Activated naive CD4-positive, alpha-beta T cell treated with anti-CD3 and anti-CD28 coated beads for 36 hours (primary cell): ENCODE measurements at regions not wholly inside any gene's neighbourhood (a gene's known extent, or its start where the extent isn't known, plus 50 kb on each side); places are given as distances from the start of the nearest gene placed in this dataset.

ENCODE experiments used
- CTCF ChIA-PET: fragments of 350-600 bp; sonication (Branson Sonifier 250); formaldehyde crosslinking; loops from one replicate; lab custom pipeline; 2021; ENCODE audit warnings: antibody characterized with exemption; lab: Charles Lee
- DNase-seq: peaks from one replicate; pipeline ENCODE4 v3.0.0-alpha.2; 2020
- H3K27ac Mint-ChIP-seq: one replicate; pipeline ENCODE4 v1.8.0; 2021; ENCODE audit warnings: mild to moderate bottlenecking, mixed read lengths
- H3K27me3 Mint-ChIP-seq: one replicate; pipeline ENCODE4 v1.8.0; 2021; ENCODE audit warnings: low read depth, mixed read lengths
- H3K36me3 Mint-ChIP-seq: one replicate; pipeline ENCODE4 v1.8.0; 2021; ENCODE audit warnings: low read depth, mixed read lengths
- H3K4me1 Mint-ChIP-seq: one replicate; pipeline ENCODE4 v1.8.0; 2021; ENCODE audit warnings: low read depth, mixed read lengths
- H3K4me3 Mint-ChIP-seq: one replicate; pipeline ENCODE4 v1.8.0; 2021; ENCODE audit warnings: mild to moderate bottlenecking, moderate library complexity, mixed read lengths
- H3K9me3 Mint-ChIP-seq: one replicate; pipeline ENCODE4 v1.8.0; 2021; ENCODE audit warnings: mixed read lengths
- intact Hi-C: fragments of 100-400 bp; cut with micrococcal nuclease; formaldehyde crosslinking; loops from one replicate; pipeline ENCODE4 v1.15.1; 2023

DNA sequence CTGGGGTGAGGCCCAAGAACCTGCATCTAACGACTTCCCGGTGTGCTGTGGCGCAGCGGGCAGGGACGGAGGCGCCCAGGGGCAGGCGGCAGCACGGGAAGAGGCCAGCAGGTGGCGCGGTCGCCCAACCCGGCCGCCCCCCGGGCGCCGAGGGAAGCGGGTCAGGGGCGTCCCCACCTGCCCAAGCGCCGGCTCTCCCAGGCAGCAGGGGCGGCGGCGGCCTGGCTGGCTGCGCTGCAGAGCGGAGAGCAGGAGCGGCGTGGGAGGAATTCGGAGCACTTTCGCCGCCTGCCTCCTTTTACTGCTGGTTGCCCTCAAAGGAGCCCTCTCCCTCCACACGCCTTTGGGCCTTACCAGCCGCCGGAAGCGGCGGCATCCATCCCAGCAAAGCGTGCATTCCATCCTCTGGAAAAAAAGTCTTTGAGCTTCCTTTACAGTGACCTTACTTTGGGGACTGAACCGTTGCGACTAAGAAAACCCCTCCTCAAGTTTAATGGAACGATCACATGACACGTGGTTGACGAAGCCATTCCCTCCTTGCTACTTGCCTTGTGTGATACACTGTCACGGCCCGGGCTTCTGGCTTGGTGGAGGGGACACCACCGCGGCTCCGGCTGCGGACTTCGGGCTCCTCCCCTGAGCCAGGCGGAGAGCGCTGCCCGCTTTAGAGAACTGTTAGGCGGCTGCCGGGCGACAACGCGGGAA is 106.8 kb upstream of the CLMP start:
- intact Hi-C loops = loop anchor here (1.0 to 2.0 kb wide), 12 partner anchors 36 to 379 kb away; partner anchors contain the start of gene HSPA8
- Mint-ChIP-seq H3K9me3 (no peaks in the 10 kb centered on the region), H3K27ac (peak overlapping the region; percentile 87), H3K36me3 (no peaks in the 10 kb centered on the region), H3K4me3 (peak overlapping the region; percentile 19), H3K27me3 (peaks cover 6% of the 10 kb centered on the region), H3K4me1 (peaks cover 41% of the 10 kb centered on the region)
- peak; percentile 82 for DNase-seq
- CTCF ChIA-PET = interaction anchor here (0.6 to 6.6 kb wide), 17 partner anchors 9 to 278 kb away, joined by 3 to 43 read pairs (median 5); no protein-coding TSS in a partner anchor

- intact Hi-C loops = loop anchor here (1.0 kb wide), 4 partner anchors 133 to 276 kb away; no protein-coding TSS in a partner anchor
- peaks cover 6% of the 10 kb centered on the region for H3K27me3 Mint-ChIP-seq
- H3K27ac Mint-ChIP-seq = no peak overlapping the region
- H3K4me3 Mint-ChIP-seq = no peak overlapping the region
- CTCF ChIA-PET = interaction anchor here (0.6 to 6.6 kb wide), 21 partner anchors 8 to 279 kb away, joined by 3 to 43 read pairs (median 5); no protein-coding TSS in a partner anchor
- no peaks in the 10 kb centered on the region for H3K36me3 Mint-ChIP-seq
- peaks cover 41% of the 10 kb centered on the region for H3K4me1 Mint-ChIP-seq
- no peaks in the 10 kb centered on the region for H3K9me3 Mint-ChIP-seq
- DNase-seq = no peak
These were observed 106.1 kb upstream of the CLMP start for GRCh38 chr11:123301013-123301591.

DNA sequence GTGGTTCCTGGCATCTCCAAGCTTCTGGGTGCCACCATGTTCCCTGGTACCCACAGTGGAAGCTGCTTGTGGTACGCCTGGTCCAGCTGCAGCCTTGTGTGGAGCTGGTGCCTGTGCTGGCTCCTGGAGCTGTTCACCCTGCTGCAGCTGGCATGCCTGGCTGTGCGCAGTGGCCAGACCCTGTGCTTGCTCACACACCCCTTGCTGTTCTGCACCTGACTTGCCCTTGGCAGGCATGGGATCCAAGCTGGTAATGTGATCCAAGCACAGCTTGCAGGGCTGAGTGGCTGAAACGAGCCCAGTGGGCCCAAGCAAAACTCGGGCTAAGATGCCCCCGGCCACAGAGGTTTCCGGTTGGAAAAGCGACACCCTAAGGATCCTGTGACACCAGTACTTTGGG is 104.7 kb upstream of the CLMP start:
- no peaks in the 10 kb centered on the region for H3K9me3 Mint-ChIP-seq
- CTCF ChIA-PET = interaction anchor here (0.7 to 6.6 kb wide), 12 partner anchors 38 to 255 kb away, joined by 3 to 43 read pairs (median 4); no protein-coding TSS in a partner anchor
- peaks cover 8% of the 10 kb centered on the region for H3K27me3 Mint-ChIP-seq
- no peaks in the 10 kb centered on the region for H3K36me3 Mint-ChIP-seq
- intact Hi-C loops = no loop called here
- H3K4me3 Mint-ChIP-seq = no peak overlapping the region
- H3K27ac Mint-ChIP-seq = no peak overlapping the region
- H3K4me1 Mint-ChIP-seq = peaks cover 40% of the 10 kb centered on the region
- no peak for DNase-seq

GRCh38 chr11:123298488-123299447 is 103.7 kb upstream of the CLMP start:
- Mint-ChIP-seq H3K4me1 (peaks cover 31% of the 10 kb centered on the region), H3K27ac (no peak overlapping the region), H3K9me3 (no peaks in the 10 kb centered on the region), H3K36me3 (no peaks in the 10 kb centered on the region), H3K27me3 (peaks cover 4% of the 10 kb centered on the region), H3K4me3 (no peak overlapping the region)
- no peak for DNase-seq
- intact Hi-C loops = no loop called here
- CTCF ChIA-PET = interaction anchor here (0.6 to 6.6 kb wide), 11 partner anchors 37 to 182 kb away, joined by 3 to 43 read pairs (median 4); no protein-coding TSS in a partner anchor

GRCh38 chr11:123292647-123293046 is 97.6 kb upstream of the CLMP start:
- CTCF ChIA-PET = interaction anchor here (0.8 to 1.2 kb wide), 2 partner anchors 8 to 32 kb away, joined by 3 to 5 read pairs; no protein-coding TSS in a partner anchor
- Mint-ChIP-seq H3K4me3 (no peak overlapping the region), H3K9me3 (peaks cover under 1% of the 10 kb centered on the region), H3K36me3 (no peaks in the 10 kb centered on the region), H3K4me1 (no peaks in the 10 kb centered on the region), H3K27me3 (peaks cover 2% of the 10 kb centered on the region), H3K27ac (no peak overlapping the region)
- intact Hi-C loops = no loop called here
- no peak for DNase-seq

GRCh38 chr11:123291201-123291869 is 96.3 kb upstream of the CLMP start:
- H3K4me1 Mint-ChIP-seq = no peaks in the 10 kb centered on the region
- H3K36me3 Mint-ChIP-seq = no peaks in the 10 kb centered on the region
- intact Hi-C loops = no loop called here
- H3K27ac Mint-ChIP-seq = no peak overlapping the region
- H3K27me3 Mint-ChIP-seq = peaks cover 7% of the 10 kb centered on the region
- DNase-seq = no peak
- H3K9me3 Mint-ChIP-seq = peaks cover 5% of the 10 kb centered on the region
- no peak overlapping the region for H3K4me3 Mint-ChIP-seq
- CTCF ChIA-PET = interaction anchor here (0.6 kb wide), 1 partner anchor 115 kb away, joined by 3 read pairs; no protein-coding TSS in a partner anchor

DNA sequence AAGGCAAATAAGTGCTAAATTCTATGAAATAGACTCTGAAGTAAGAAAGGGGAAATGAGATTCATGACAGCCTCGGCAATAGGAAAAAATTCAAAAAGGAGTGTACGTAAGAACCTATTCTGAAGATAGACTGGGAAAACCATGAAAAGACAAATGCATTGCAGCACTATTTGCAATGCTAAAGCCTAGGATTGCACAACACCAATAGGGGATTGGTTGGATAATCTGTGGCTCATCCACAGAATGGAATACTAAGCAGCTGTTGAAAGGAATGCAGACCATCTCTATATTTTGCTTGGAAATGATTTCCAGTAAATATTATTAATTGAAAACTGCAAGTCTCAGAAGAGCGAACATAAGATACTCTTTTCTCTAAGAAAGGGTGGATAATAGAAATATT is 91.7 kb upstream of the CLMP start:
- Mint-ChIP-seq H3K4me1 (no peaks in the 10 kb centered on the region), H3K9me3 (peaks cover 5% of the 10 kb centered on the region), H3K4me3 (no peak overlapping the region), H3K36me3 (no peaks in the 10 kb centered on the region), H3K27ac (no peak overlapping the region), H3K27me3 (peaks cover 10% of the 10 kb centered on the region)
- CTCF ChIA-PET = no interaction called here
- intact Hi-C loops = no loop called here
- no peak for DNase-seq

- CTCF ChIA-PET = interaction anchor here (0.7 kb wide), 2 partner anchors 189 to 782 kb away, joined by 3 read pairs; no protein-coding TSS in a partner anchor
- no peak for DNase-seq
- H3K27ac Mint-ChIP-seq = no peak overlapping the region
- peaks cover 13% of the 10 kb centered on the region for H3K27me3 Mint-ChIP-seq
- no peaks in the 10 kb centered on the region for H3K4me1 Mint-ChIP-seq
- H3K36me3 Mint-ChIP-seq = no peaks in the 10 kb centered on the region
- intact Hi-C loops = no loop called here
- H3K9me3 Mint-ChIP-seq = peaks cover 5% of the 10 kb centered on the region
- H3K4me3 Mint-ChIP-seq = no peak overlapping the region
These were observed 91.2 kb upstream of the CLMP start for GRCh38 chr11:123286255-123286654.

DNA sequence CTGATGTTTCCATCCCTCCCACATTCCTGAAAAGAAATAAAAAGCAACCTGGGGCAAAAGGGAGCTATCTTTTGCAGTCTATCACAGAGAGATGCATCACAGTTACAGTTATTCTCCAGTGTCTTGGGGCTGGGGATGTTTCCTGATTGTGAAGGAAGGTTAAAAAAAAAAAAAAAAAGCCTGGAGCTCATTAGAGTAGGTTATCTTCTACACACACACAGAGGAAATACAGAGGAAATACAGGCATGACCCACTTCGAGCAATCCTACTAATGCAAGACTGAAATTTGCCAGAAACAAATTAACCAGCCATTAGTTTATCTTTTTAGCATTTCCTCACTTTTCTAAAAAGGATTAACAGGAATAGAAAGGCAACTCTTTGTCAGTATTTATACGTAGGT is 89.4 kb upstream of the CLMP start:
- Mint-ChIP-seq H3K27me3 (peaks cover 19% of the 10 kb centered on the region), H3K4me1 (no peaks in the 10 kb centered on the region), H3K4me3 (no peak overlapping the region), H3K9me3 (peaks cover 5% of the 10 kb centered on the region), H3K27ac (no peak overlapping the region), H3K36me3 (no peaks in the 10 kb centered on the region)
- CTCF ChIA-PET = interaction anchor here (0.5 to 1.2 kb wide), 3 partner anchors 16 to 227 kb away, joined by 3 to 4 read pairs (median 3); no protein-coding TSS in a partner anchor
- intact Hi-C loops = no loop called here
- DNase-seq = no peak

DNA sequence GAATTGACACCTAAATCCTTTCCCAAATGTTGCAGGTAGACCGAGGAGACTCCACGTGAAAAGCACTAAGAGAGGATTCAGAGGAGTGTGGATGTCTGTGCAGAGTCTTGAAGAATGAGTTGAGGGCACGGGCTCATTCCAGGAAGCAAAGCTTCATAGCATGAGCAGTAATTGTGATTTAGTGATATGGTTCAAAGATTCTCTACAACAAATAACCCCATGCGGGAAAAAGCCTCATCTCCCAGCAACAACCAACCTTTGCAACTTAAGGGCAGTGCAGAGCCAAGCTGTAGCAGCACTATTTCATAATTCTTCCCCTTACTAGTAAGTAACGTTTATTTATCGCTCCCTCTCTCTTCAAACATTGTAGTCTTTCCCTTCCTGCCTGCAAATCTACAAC is 87.5 kb upstream of the CLMP start:
- Mint-ChIP-seq H3K9me3 (peaks cover 4% of the 10 kb centered on the region), H3K27me3 (peaks cover 18% of the 10 kb centered on the region), H3K4me3 (no peak overlapping the region), H3K36me3 (no peaks in the 10 kb centered on the region), H3K27ac (no peak overlapping the region), H3K4me1 (no peaks in the 10 kb centered on the region)
- CTCF ChIA-PET = interaction anchor here (0.6 kb wide), 1 partner anchor 196 kb away, joined by 3 read pairs; no protein-coding TSS in a partner anchor
- no peak for DNase-seq
- intact Hi-C loops = no loop called here

DNA sequence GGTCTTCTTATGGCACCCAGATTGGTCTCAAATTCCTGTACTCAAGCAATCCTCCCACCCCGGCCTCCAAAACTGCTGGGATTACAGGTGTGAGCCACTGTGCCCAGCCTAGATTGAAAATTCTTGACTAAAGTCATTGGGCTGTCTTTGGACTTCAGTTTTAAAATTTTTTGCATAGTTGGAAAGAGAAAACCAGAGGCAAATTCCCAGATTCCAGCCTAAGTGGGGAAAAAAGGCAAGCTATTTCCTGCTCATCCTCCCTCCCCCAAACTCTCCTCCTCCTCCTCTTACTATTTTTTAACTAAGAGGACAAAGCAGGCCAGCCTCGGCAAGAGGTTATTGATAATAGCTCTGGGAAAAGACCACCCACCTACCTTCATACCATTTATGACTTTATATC is 78.6 kb upstream of the CLMP start:
- no peaks in the 10 kb centered on the region for H3K4me1 Mint-ChIP-seq
- no peak for DNase-seq
- intact Hi-C loops = no loop called here
- no peak overlapping the region for H3K4me3 Mint-ChIP-seq
- H3K9me3 Mint-ChIP-seq = no peaks in the 10 kb centered on the region
- H3K27ac Mint-ChIP-seq = no peak overlapping the region
- H3K36me3 Mint-ChIP-seq = no peaks in the 10 kb centered on the region
- CTCF ChIA-PET = interaction anchor here (0.6 to 1.1 kb wide), 2 partner anchors 277 to 492 kb away, joined by 3 read pairs; no protein-coding TSS in a partner anchor
- no peaks in the 10 kb centered on the region for H3K27me3 Mint-ChIP-seq
